Middle frontal gyrus (tissue), 1 donor: ENCODE measurements at regions not wholly inside any gene's neighbourhood (a gene's known extent, or its start where the extent isn't known, plus 50 kb on each side); places are given as distances from the start of the nearest gene placed in this dataset.

Experiments
- DNase-seq: peaks from one replicate; pipeline ENCODE4 v3.0.0-alpha.2; 2015; ENCODE audit warnings: low spot score; ENCODE audit errors: extremely low spot score

GRCh38 chr10:61356354-61356753 lies 96.8 kb downstream of the TMEM26 start:
- DNase-seq: no peak

GRCh38 chr10:61355211-61355610 lies 98.0 kb downstream of the TMEM26 start:
- DNase-seq: no peak

GRCh38 chr10:61354401-61354975 lies 98.7 kb downstream of the TMEM26 start:
- no peak for DNase-seq

GRCh38 chr10:61350794-61351193 lies 102.4 kb downstream of the TMEM26 start:
- DNase-seq: no peak

GRCh38 chr10:61350068-61350467 lies 103.1 kb downstream of the TMEM26 start:
- DNase-seq: no peak

- DNase-seq: no peak
These were observed 106.3 kb downstream of the TMEM26 start for GRCh38 chr10:61346796-61347413.

GRCh38 chr10:61343796-61344195 lies 109.4 kb downstream of the TMEM26 start:
- DNase-seq: no peak

GRCh38 chr10:61342858-61343572 lies 110.2 kb downstream of the TMEM26 start:
- no peak for DNase-seq

GRCh38 chr10:61341008-61341407 lies 112.2 kb downstream of the TMEM26 start:
- DNase-seq: no peak

- DNase-seq: no peak
These were observed 115.0 kb downstream of the TMEM26 start for GRCh38 chr10:61338146-61338545.

GRCh38 chr10:61337741-61338140 lies 115.4 kb downstream of the TMEM26 start:
- DNase-seq: no peak

GRCh38 chr10:61336831-61337230 lies 116.3 kb downstream of the TMEM26 start:
- no peak for DNase-seq

- no peak for DNase-seq
These were observed 117.8 kb downstream of the TMEM26 start for GRCh38 chr10:61335359-61335758.

- no peak for DNase-seq
These were observed 120.6 kb downstream of the TMEM26 start for GRCh38 chr10:61332581-61332980.

GRCh38 chr10:61330669-61331068 lies 122.5 kb downstream of the TMEM26 start:
- no peak for DNase-seq

GRCh38 chr10:61329854-61330253 lies 123.3 kb downstream of the TMEM26 start:
- DNase-seq: no peak

GRCh38 chr10:61325223-61325960 lies 127.8 kb downstream of the TMEM26 start:
- DNase-seq: no peak

GRCh38 chr10:61323726-61324125 lies 129.5 kb downstream of the TMEM26 start:
- no peak for DNase-seq

- DNase-seq: no peak
These were observed 131.9 kb downstream of the TMEM26 start for GRCh38 chr10:61321041-61321857.

- DNase-seq: no peak
These were observed 133.0 kb downstream of the TMEM26 start for GRCh38 chr10:61320257-61320587.
